Bronchial epithelial cell (primary cell): ENCODE measurements at regions not wholly inside any gene's neighbourhood (a gene's known extent, or its start where the extent isn't known, plus 50 kb on each side); places are given as distances from the start of the nearest gene placed in this dataset.

Experiments
- DNase-seq: peaks from one replicate; pipeline ENCODE4 v3.0.0-alpha.2; 2010; ENCODE audit warnings: low read depth
- FAIRE-seq: peaks from 2 replicates; lab custom pipeline; 2011; peaks lifted over from hg19 to GRCh38; lab: Jason Lieb, UNC
- H3K27me3 ChIP-seq: 2 replicates; pipeline ENCODE4 v1.5.1; 2011; ENCODE audit warnings: low read length; ENCODE audit not compliant: control insufficient read depth, insufficient read depth
- H3K36me3 ChIP-seq: 2 replicates; pipeline ENCODE4 v1.5.1; 2011; ENCODE audit warnings: low read length; ENCODE audit not compliant: control insufficient read depth, insufficient read depth
- H3K4me3 ChIP-seq: 2 replicates; pipeline ENCODE4 v1.5.1; 2011; ENCODE audit warnings: mild to moderate bottlenecking, low read depth, low read length, control low read depth
- TF ChIP-seq, protein P1 (sequence below): IDR thresholded peaks from 2 replicates; pipeline ENCODE4 v1.5.1; 2011; ENCODE audit warnings: mild to moderate bottlenecking, moderate library complexity, low read length, control low read depth, inconsistent platforms; ENCODE audit not compliant: insufficient read depth, severe bottlenecking

GRCh38 chr18:47390410-47391024, 139.1 kb upstream of the SKOR2 start:
- DNase-seq (no peak), FAIRE-seq (no peak)
- no peak overlapping the region for H3K4me3 ChIP-seq
- TF ChIP-seq, protein P1, sequence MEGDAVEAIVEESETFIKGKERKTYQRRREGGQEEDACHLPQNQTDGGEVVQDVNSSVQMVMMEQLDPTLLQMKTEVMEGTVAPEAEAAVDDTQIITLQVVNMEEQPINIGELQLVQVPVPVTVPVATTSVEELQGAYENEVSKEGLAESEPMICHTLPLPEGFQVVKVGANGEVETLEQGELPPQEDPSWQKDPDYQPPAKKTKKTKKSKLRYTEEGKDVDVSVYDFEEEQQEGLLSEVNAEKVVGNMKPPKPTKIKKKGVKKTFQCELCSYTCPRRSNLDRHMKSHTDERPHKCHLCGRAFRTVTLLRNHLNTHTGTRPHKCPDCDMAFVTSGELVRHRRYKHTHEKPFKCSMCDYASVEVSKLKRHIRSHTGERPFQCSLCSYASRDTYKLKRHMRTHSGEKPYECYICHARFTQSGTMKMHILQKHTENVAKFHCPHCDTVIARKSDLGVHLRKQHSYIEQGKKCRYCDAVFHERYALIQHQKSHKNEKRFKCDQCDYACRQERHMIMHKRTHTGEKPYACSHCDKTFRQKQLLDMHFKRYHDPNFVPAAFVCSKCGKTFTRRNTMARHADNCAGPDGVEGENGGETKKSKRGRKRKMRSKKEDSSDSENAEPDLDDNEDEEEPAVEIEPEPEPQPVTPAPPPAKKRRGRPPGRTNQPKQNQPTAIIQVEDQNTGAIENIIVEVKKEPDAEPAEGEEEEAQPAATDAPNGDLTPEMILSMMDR = no peak
- H3K27me3 ChIP-seq = no peaks in the 10 kb centered on the region
- no peaks in the 10 kb centered on the region for H3K36me3 ChIP-seq

DNA sequence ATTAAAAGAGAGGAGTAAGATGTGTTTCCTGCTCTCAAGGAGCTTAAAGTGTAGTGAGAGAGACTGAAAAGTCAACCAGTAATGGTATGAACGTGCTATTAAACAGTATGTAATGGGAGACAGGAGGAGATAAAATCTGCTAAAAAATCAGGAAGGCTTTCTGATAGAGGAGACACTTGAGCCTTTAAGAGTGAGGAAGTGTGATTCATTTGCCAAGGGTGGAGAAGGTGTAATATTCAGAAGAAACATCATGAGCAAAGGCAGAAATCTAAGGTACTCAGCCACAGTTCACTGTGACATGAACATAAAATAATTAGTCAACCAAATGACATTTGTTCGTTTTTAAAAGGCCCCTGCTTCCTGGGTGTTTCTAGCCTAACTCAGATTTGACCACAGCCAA, 137.8 kb upstream of the SKOR2 start:
- FAIRE-seq (no peak), DNase-seq (no peak)
- no peaks in the 10 kb centered on the region for H3K36me3 ChIP-seq
- TF ChIP-seq, protein P1 = no peak
- no peaks in the 10 kb centered on the region for H3K27me3 ChIP-seq
- no peak overlapping the region for H3K4me3 ChIP-seq

- Histone ChIP-seq H3K27me3 (no peaks in the 10 kb centered on the region), H3K4me3 (no peak overlapping the region), H3K36me3 (no peaks in the 10 kb centered on the region)
- FAIRE-seq (no peak), DNase-seq (no peak)
- TF ChIP-seq, protein P1 = no peak
These were observed 136.4 kb upstream of the SKOR2 start for GRCh38 chr18:47387864-47388263.

DNA sequence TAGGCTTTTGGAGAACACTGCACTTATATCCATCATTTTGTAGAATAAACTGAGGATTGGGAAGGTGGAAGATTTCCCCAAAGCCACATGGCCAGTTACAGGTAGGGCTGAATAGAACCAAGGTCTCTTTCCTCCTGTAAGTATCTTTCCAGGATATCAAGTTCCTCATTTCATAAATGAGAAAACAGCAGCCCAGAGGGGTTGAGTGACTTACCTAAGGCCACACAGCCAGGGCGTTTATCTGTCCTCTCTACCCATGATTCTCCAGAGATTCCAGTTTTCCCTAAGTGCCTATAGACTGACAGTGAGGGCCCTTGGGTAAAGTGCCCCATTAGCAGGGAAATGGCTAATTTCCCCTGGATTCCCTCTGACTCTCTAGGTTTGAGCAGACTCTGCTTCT, 132.3 kb upstream of the SKOR2 start:
- Histone ChIP-seq H3K4me3 (no peak overlapping the region), H3K27me3 (no peaks in the 10 kb centered on the region), H3K36me3 (no peaks in the 10 kb centered on the region)
- FAIRE-seq (no peak), DNase-seq (no peak)
- TF ChIP-seq, protein P1 = no peak

GRCh38 chr18:47381975-47382570, 130.6 kb upstream of the SKOR2 start:
- Histone ChIP-seq H3K27me3 (no peaks in the 10 kb centered on the region), H3K36me3 (no peaks in the 10 kb centered on the region), H3K4me3 (no peak overlapping the region)
- DNase-seq = no peak
- FAIRE-seq = no peak
- TF ChIP-seq, protein P1 = no peak

- H3K36me3 ChIP-seq = no peaks in the 10 kb centered on the region
- no peak for FAIRE-seq
- TF ChIP-seq, protein P1 = no peak
- no peaks in the 10 kb centered on the region for H3K27me3 ChIP-seq
- DNase-seq = no peak
- H3K4me3 ChIP-seq = no peak overlapping the region
These were observed 128.7 kb upstream of the SKOR2 start for GRCh38 chr18:47380153-47380552.
